Ishikawa (cell line): ENCODE measurements at regions not wholly inside any gene's neighbourhood (a gene's known extent, or its start where the extent isn't known, plus 50 kb on each side); places are given as distances from the start of the nearest gene placed in this dataset.

Experiments
- CREB1 ChIP-seq: IDR thresholded peaks from 2 replicates; pipeline ENCODE4 v1.6.1; 2012; ENCODE audit warnings: low read depth
- EGR1 ChIP-seq: IDR thresholded peaks from 2 replicates; pipeline ENCODE4 v1.6.1; 2012
- EP300 ChIP-seq: IDR thresholded peaks from 2 replicates; pipeline ENCODE4 v1.6.1; 2012; ENCODE audit warnings: borderline replicate concordance
- FOXM1 ChIP-seq: IDR thresholded peaks from 2 replicates; pipeline ENCODE4 v1.6.1; 2012; ENCODE audit warnings: low read depth, borderline replicate concordance
- NFIC ChIP-seq: IDR thresholded peaks from 2 replicates; pipeline ENCODE4 v1.6.1; 2012
- RAD21 ChIP-seq: IDR thresholded peaks from 2 replicates; pipeline ENCODE4 v1.6.1; 2012; ENCODE audit warnings: low read depth
- REST ChIP-seq: IDR thresholded peaks from 2 replicates; pipeline ENCODE4 v1.6.1; 2012; ENCODE audit warnings: low read depth, mild to moderate bottlenecking
- TAF1 ChIP-seq: IDR thresholded peaks from 2 replicates; pipeline ENCODE4 v1.6.1; 2012; ENCODE audit warnings: low read depth, mild to moderate bottlenecking
- TCF12 ChIP-seq: IDR thresholded peaks from 2 replicates; pipeline ENCODE4 v1.6.1; 2012; ENCODE audit warnings: low read depth
- TEAD4 ChIP-seq: IDR thresholded peaks from 2 replicates; pipeline ENCODE4 v1.6.1; 2012

- TF ChIP-seq RAD21 (no peak), REST (no peak), TEAD4 (no peak), NFIC (no peak), EGR1 (no peak), EP300 (no peak), CREB1 (no peak), TAF1 (no peak), TCF12 (no peak), FOXM1 (no peak)
Observed at GRCh38 chr7:41867639-41868280, 164.9 kb upstream of the INHBA start.
